IgD-negative memory B cell (primary cell): ENCODE measurements at regions not wholly inside any gene's neighbourhood (a gene's known extent, or its start where the extent isn't known, plus 50 kb on each side); places are given as distances from the start of the nearest gene placed in this dataset.
A peak's percentile ranks its signal among the peaks of the same experiment; 100 is the strongest.
"Not testable (repeated sequence)": the region's sequence is repeated elsewhere in the genome, so short reads cannot be mapped to it uniquely, and the experiment has no call there.

Source experiments
- H3K27ac Mint-ChIP-seq, 3 donors: one replicate each; pipeline ENCODE4 v1.8.0; 2020 to 2022; ENCODE audit warnings: mild to moderate bottlenecking in 3 of 3, mixed read lengths in 3 of 3, moderate library complexity in 1 of 3
- H3K27me3 Mint-ChIP-seq: one replicate; pipeline ENCODE4 v1.8.0; 2021; ENCODE audit warnings: mixed read lengths
- H3K36me3 Mint-ChIP-seq: one replicate; pipeline ENCODE4 v1.8.0; 2020; ENCODE audit warnings: mild to moderate bottlenecking, mixed read lengths
- H3K4me1 Mint-ChIP-seq, 3 donors: one replicate each; pipeline ENCODE4 v1.8.0; 2020 to 2022; ENCODE audit warnings: mixed read lengths in 3 of 3, mild to moderate bottlenecking in 1 of 3
- H3K4me3 Mint-ChIP-seq, 4 donors: one replicate each; pipeline ENCODE4 v1.8.0; 2020 to 2022; ENCODE audit warnings: mild to moderate bottlenecking in 4 of 4, mixed read lengths in 4 of 4, moderate library complexity in 3 of 4
- H3K9me3 Mint-ChIP-seq, 3 donors: one replicate each; pipeline ENCODE4 v1.8.0; 2020 to 2021; ENCODE audit warnings: mixed read lengths in 3 of 3, mild to moderate bottlenecking in 1 of 3

DNA sequence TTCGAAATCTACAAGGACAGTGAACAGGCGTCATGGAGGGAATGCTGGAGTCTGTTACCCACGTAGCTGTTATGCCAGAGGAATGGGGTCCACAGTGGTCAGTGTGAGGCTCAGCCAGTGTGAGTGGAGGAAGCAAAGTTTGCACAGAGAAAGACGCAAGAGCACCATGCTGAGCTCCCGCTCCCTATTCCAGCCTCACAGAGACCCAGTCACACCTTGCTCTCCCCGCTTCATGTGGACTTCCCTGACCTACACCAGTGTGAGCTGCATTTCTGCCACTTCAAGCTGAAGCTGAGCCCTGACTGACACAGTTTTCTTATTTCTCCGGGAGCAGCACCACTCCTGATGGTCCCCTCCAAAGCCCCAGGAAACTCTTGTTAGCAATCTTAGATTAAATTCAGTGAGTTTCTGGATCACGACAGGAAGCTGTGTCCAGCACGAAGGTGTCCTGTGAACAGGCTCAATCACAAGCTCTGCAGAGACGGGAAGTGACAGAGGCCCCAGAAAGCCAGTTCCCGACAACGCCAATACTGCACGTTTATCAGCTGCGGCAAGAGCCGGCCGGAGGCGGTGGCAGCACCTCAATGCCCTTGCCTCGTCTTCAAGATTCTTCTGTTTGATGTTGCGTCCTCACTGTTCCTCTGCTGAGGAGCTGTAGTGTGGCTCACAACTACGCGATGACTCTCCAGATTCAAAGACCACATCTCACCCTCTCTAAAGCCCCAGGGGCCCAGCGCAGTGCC is 356.7 kb downstream of the ADGRD1 start:
- H3K36me3 Mint-ChIP-seq, H3K27ac Mint-ChIP-seq, H3K9me3 Mint-ChIP-seq, H3K4me1 Mint-ChIP-seq, H3K27me3 Mint-ChIP-seq, H3K4me3 Mint-ChIP-seq: not testable (repeated sequence)

DNA sequence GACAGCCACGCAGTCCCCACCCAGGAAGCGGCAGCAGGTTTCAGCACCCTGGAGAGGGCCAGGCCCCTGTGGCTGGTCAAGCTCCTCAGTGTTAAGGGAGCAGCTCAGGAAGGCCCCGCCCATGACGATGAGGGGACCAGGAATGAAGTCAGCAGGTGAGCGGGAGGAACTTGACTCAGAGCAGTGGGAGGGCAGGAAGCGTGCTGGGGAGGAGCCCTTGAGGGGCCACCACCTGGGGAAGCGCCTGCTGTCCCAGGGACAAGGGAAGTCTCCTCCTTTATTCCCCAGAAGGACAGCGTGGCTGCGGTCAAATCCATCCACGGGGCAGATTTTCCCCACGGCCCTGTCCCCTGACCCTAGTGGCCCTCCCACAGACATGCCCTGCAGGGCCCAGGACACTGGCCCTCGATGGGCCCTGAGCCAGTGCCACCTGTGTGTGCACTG is 357.6 kb downstream of the ADGRD1 start:
- H3K27ac Mint-ChIP-seq, H3K4me3 Mint-ChIP-seq, H3K9me3 Mint-ChIP-seq, H3K36me3 Mint-ChIP-seq, H3K4me1 Mint-ChIP-seq, H3K27me3 Mint-ChIP-seq: not testable (repeated sequence)

DNA sequence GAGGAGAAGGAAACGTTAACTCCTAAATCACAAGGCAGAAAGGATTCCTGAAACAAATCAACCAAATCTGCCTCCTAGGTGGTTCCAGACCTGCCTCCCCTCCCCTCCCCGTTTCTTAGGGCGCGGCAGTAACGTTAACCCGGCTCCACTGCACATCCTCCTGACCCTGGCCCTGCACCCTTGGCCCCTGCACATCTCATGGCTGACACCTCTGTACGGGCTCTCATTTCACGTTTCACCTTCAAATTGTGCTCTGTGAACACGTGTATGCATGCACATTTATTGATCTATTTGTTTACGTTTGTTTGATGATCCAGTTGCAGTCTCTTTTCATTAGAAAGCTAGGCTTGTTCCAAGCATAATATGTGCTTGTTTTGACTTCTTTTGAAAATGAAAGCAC is 358.1 kb downstream of the ADGRD1 start:
- Mint-ChIP-seq H3K27ac (no peak overlapping the region), H3K9me3 (peaks cover 0 to 3% (median 2%) of the 10 kb centered on the region in 3 donors), H3K4me1 (peaks cover 0 to 3% (median 1%) of the 10 kb centered on the region in 3 donors), H3K27me3 (peaks cover 7% of the 10 kb centered on the region), H3K4me3 (no peak overlapping the region), H3K36me3 (peaks cover 3% of the 10 kb centered on the region)

DNA sequence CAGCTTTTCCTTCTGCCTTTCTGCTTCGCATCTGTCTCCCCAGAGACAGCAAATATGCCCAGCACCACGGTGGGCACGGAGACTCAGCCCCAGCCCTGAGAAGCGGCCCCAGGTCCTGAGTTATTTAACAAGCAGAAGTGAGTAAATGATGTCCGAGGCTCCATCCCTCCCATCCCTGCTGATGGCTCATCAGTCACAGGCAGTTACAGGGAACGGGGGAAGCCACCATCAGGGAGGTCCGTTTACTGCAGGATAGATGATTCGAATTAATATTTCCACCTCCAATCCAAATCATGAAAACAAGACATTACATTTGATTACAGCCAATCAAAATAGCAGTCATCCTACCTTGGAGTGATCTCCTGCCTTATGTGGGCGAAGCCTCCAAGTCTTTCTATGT is 358.7 kb downstream of the ADGRD1 start:
- H3K27ac Mint-ChIP-seq, result not testable (repeated sequence)

DNA sequence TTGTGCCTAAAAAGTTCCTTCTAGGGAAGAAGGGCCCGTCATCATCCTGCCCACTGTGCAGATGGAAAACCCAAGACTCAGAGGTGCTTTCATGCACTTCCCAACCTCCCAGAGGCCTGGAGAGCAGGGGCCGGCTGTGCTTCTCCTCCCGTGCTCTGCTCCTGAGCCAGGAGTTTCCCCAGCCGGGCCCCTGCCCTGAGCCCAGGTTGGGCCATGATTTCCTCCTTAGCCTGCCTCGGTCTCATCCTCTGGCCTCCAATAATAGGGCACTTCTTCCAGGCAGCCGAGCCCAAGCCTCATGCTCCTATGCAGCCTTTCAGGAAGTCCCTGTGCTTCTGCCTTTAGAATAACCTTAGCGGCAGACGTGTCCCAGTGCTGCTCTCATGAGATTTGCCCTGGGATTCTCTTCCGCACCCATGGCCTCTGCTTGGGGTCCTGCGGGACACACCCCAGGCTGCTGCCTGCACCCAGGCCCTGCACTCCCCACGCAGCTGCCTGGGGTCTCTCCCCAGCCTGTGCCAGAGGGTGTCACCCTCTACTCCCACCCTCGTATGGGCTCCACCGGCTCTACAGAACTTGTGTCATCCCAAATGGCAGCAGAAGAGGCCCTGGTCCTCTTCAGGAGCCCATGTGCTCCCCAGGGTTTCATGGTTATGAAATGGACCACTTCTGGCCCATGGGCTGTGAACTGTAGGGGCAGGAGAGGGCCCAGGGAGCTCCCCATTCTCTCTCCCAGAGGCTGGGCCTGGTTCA is 359.3 kb downstream of the ADGRD1 start:
- Mint-ChIP-seq H3K4me1 (peaks cover 0 to 3% (median 1%) of the 10 kb centered on the region in 3 donors), H3K27ac (no peak overlapping the region), H3K4me3 (no peak overlapping the region), H3K9me3 (peaks cover 3 to 4% (median 3%) of the 10 kb centered on the region in 3 donors), H3K36me3 (peaks cover 3% of the 10 kb centered on the region), H3K27me3 (peaks cover 7% of the 10 kb centered on the region)

More for the DNA sequence above, 358.7 kb downstream of the ADGRD1 start:
- not testable (repeated sequence) for H3K4me1 Mint-ChIP-seq, H3K4me3 Mint-ChIP-seq, H3K27me3 Mint-ChIP-seq, H3K9me3 Mint-ChIP-seq, H3K36me3 Mint-ChIP-seq

DNA sequence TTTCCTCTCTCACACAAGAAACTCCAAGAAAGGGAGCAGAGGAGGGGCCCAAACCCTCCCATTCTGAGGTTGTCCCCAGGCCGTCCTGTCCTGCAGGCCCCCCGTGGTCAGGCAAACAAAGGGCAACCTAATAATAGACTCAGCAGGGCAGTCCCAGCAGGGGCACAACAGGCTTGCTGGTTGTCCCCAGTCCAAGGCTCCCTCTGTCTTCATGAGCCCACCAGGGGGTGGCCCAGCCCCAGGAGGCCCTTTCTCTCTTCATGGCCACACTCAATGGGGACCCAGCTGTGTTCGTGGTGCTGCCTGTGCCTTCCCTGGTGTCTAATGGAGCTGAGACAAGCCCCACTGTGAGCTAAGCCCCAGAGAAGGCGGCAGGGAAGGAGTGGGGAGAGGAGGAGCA is 359.9 kb downstream of the ADGRD1 start:
- Mint-ChIP-seq H3K4me3 (no peak overlapping the region), H3K9me3 (peaks cover 4 to 10% (median 5%) of the 10 kb centered on the region in 3 donors), H3K27ac (no peak overlapping the region), H3K4me1 (peaks cover 0 to 4% (median 3%) of the 10 kb centered on the region in 3 donors), H3K27me3 (peaks cover 7% of the 10 kb centered on the region), H3K36me3 (peaks cover 3% of the 10 kb centered on the region)

DNA sequence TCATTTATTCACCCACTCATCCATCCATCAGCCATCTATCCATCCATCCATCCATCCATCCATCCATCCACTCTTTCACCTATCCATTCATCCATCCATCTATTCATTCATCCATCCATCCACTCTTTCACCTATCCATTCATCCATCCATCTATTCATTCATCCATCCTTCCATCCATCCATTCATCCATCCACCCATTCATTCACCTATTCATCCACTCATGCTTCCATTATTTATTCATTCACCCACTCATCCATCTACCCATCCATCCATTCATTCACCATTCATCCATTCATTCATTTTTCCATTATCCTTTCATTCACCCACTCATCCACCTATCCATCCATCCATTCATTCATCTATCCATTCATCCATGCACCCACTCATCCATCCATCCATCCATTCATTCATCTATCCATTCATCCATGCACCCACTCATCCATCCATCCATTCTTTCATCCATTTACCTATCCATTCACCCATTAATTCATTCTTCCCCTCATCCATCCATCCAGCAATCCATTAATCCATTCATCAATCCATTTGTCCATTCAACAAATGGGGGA is 360.9 kb downstream of the ADGRD1 start:
- H3K9me3 Mint-ChIP-seq, result peaks cover 7 to 18% (median 11%) of the 10 kb centered on the region in 3 donors
- peak overlapping the region in 1 of 4 donors; percentile 38 for H3K4me3 Mint-ChIP-seq
- peaks cover 0 to 4% (median 3%) of the 10 kb centered on the region in 3 donors for H3K4me1 Mint-ChIP-seq
- H3K27ac Mint-ChIP-seq, result peak overlapping the region in 1 of 3 donors; percentile 31
- H3K27me3 Mint-ChIP-seq, result peaks cover 7% of the 10 kb centered on the region
- H3K36me3 Mint-ChIP-seq, result peaks cover 3% of the 10 kb centered on the region

DNA sequence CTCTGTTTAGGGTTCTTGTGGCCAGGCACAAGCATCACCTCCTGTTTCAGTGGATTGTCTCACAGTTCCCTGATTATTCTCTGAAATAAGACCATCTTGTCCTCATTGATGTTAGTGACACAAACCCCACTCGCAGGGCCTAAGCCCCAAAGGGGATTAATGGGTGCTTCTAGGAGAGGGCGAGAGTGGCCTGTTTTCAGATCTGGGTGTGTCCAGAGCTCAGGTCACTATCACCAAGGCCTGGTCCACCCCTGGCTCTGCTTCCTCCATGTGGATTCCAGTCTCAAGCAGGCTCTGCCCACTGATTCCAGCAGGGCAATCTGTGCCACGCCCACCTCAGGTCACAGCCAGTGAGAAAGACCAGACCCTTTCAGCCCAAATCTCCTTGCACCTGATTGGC is 361.9 kb downstream of the ADGRD1 start:
- no peak overlapping the region for H3K27ac Mint-ChIP-seq

DNA sequence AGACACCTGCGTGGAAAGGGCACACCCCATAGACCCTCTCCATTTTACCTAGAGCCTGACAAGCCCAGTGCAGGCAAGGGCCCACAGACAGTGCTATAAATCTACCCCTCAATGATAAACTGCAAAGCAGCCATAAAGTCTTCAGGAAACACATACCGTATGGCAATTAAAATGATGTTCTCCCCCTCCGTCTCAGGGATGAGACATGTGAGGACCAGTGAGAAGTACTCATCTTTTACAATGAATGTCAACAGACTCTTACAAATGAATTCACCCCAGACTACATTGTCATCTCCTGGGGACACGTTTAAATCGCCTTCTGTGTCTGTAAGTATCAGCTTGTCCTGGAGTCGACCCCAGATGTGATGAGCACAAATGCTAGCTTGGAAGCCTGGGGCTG is 362.7 kb downstream of the ADGRD1 start:
- H3K27me3 Mint-ChIP-seq, result peaks cover 4% of the 10 kb centered on the region
- no peak overlapping the region for H3K27ac Mint-ChIP-seq
- no peak overlapping the region for H3K4me3 Mint-ChIP-seq
- peaks cover 0 to 4% (median 3%) of the 10 kb centered on the region in 3 donors for H3K4me1 Mint-ChIP-seq
- H3K9me3 Mint-ChIP-seq, result peaks cover 7 to 27% (median 12%) of the 10 kb centered on the region in 3 donors
- peaks cover 3% of the 10 kb centered on the region for H3K36me3 Mint-ChIP-seq

More for the DNA sequence above, 361.9 kb downstream of the ADGRD1 start:
- Mint-ChIP-seq H3K36me3 (peaks cover 3% of the 10 kb centered on the region), H3K4me3 (no peak overlapping the region), H3K27me3 (peaks cover 4% of the 10 kb centered on the region), H3K9me3 (peaks cover 7 to 24% (median 11%) of the 10 kb centered on the region in 3 donors), H3K4me1 (peaks cover 0 to 4% (median 3%) of the 10 kb centered on the region in 3 donors)

DNA sequence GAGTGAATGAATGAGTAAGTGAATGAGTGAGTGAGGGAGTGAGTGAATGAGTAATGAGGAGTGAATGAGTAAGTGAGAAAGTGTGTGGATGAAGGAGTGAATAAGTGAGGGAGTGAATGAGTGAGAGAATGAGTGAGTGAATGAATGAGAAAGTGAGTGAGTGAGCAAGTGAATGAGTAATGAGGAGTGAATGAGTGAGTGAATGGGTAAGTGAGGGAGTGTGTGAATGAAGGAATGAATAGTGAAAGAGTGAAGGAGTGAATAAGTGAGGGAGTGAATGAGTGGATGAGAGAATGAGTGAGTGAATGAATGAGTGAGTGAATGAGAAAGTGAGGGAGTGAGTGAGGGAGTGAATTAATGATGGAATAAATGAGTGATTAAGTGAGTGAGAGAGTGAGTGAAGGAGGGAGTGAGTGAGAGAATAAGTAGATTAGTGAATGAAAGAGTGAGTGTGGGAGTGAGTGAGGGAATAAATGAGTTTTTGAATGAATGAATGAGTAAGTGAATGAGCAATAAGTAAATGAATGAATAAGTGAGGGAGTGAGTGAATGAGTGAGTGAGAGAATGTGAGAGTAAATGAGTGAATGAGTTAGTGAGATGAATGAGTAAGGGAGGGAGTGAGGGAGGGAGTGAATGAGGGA is 364.5 kb downstream of the ADGRD1 start:
- H3K4me3 Mint-ChIP-seq, result no peak overlapping the region
- peaks cover 0 to 4% (median 0%) of the 10 kb centered on the region in 3 donors for H3K4me1 Mint-ChIP-seq
- peaks cover 3% of the 10 kb centered on the region for H3K36me3 Mint-ChIP-seq
- H3K9me3 Mint-ChIP-seq, result peaks cover 7 to 27% (median 12%) of the 10 kb centered on the region in 3 donors
- H3K27me3 Mint-ChIP-seq, result no peaks in the 10 kb centered on the region
- peak overlapping the region in 1 of 3 donors; percentile 76 for H3K27ac Mint-ChIP-seq

DNA sequence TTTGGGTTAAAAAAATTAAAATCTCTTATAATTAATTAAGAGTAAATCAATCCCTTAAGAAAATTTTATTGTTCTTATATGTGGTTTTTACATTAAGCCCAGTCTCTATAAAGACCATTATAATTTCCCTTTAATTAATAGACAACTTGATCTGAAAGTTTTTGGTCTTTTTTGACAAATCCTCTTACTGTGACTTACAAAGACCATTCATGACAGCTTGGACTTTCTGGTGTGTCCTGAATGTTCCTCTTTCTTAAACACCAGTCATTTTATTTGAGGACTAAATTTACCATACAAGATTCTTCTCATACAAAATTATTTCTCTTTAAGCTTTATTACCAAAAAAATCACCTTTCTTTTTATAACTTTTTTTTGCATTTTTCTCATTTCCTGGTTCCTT is 368.3 kb downstream of the ADGRD1 start:
- no peaks in the 10 kb centered on the region for H3K36me3 Mint-ChIP-seq
- peaks cover 2% of the 10 kb centered on the region for H3K27me3 Mint-ChIP-seq
- no peak overlapping the region for H3K4me3 Mint-ChIP-seq
- peaks cover 5 to 27% (median 10%) of the 10 kb centered on the region in 3 donors for H3K9me3 Mint-ChIP-seq
- H3K4me1 Mint-ChIP-seq, result peaks cover 0 to 2% (median 0%) of the 10 kb centered on the region in 3 donors
- no peak overlapping the region for H3K27ac Mint-ChIP-seq

DNA sequence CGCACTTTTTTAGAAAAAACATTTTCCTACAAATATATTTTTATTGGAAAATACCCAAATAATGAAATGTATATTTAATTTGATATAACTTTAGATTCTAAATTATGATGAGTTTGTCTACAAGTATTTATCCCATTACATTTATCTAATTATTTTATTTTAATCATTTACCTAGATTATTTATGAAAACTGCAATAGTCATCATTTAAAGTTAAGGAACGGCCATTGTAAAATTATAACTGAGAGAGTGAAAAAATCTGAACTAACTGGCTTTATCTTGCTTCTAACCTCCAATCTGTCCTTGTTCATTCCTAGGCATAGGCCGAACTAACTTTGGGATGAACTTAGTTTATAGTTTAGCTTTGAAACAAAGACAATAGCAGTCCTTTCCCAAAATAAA is 368.8 kb downstream of the ADGRD1 start:
- not testable (repeated sequence) for H3K4me3 Mint-ChIP-seq, H3K4me1 Mint-ChIP-seq

DNA sequence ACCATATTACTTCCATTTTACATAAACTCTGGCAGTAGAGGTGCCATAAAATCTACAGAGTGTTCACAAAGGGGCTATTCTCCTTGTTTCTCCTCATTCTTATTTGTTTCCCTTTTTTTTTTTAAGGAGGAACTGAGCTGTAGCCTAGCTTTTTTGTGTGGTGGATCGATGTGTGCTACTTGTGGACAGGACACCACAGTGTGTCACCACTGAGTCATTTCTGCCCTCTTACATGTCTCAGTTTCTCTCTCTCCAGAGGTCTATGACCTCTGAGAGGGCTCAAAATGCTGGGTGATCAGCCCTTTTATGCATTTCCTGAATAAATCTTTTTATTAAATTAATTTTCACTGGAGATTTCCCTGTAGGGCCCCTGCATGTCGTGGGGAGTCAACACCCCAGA is 370.2 kb downstream of the ADGRD1 start:
- no peak overlapping the region for H3K27ac Mint-ChIP-seq

More for the DNA sequence above, 368.8 kb downstream of the ADGRD1 start:
- not testable (repeated sequence) for H3K27me3 Mint-ChIP-seq, H3K27ac Mint-ChIP-seq, H3K36me3 Mint-ChIP-seq
- peaks cover 5 to 27% (median 10%) of the 10 kb centered on the region in 3 donors for H3K9me3 Mint-ChIP-seq

DNA sequence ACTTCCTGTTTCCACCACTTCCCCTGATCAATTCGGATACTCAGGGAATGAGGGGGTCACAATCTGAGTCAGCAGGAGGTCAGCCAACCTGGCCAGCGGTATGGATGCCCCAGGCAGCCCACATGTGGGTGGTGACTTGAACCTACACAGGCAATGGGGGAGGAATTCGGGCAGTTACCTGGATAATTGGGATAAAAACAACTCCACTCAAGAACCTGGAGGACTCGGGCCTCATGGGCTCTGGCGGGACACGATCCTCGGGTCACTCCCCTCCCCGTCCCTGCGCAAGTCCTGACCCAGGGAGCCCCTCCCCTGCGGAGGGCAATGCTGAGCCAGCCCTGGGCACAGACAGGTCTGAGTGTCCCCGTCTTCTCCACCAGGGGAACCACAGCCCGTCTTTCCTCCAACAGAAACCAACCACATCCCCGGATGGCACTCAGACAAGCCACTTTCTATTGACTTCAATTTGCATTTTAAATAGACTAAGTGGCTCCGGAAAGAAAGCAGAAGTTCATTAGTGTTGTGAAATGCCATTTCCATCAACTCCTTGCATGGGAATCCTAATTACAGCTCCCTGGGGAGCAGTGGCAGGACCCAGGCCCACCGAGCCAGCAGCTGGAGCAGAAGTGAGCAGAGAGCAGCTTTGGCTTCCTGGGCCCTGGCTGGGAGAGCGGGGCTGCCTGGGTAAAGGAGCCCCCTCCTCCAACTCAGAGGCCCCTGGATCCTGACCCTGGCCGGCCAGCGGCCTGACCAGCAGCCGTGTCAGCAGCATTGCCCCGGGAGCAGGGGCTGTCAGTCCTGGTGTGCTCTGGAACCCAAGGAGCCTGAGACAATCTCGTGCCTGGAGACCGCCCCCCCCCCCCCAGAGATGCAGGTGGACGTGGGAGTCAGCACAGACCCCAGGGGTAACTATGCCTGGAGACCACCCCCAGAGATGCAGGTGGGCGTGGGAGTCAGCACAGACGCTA is 374.1 kb downstream of the ADGRD1 start:
- peaks cover 2 to 4% (median 2%) of the 10 kb centered on the region in 3 donors for H3K9me3 Mint-ChIP-seq
- no peak overlapping the region for H3K4me3 Mint-ChIP-seq
- H3K27me3 Mint-ChIP-seq, result peaks cover 2% of the 10 kb centered on the region
- H3K4me1 Mint-ChIP-seq, result no peaks in the 10 kb centered on the region
- H3K27ac Mint-ChIP-seq, result no peak overlapping the region
- H3K36me3 Mint-ChIP-seq, result no peaks in the 10 kb centered on the region

More for the DNA sequence above, 370.2 kb downstream of the ADGRD1 start:
- Mint-ChIP-seq H3K4me3 (no peak overlapping the region), H3K4me1 (no peaks in the 10 kb centered on the region), H3K9me3 (peaks cover 2 to 15% (median 7%) of the 10 kb centered on the region in 3 donors), H3K36me3 (no peaks in the 10 kb centered on the region), H3K27me3 (peaks cover 2% of the 10 kb centered on the region)
